IMR-90 (cell line): ENCODE measurements at regions not wholly inside any gene's neighbourhood (a gene's known extent, or its start where the extent isn't known, plus 50 kb on each side); places are given as distances from the start of the nearest gene placed in this dataset.
A peak's percentile ranks its signal among the peaks of the same experiment; 100 is the strongest.

Experiments used
- ATAC-seq: fragments of 200-7000 bp; cut with Tn5 transposase; 2 replicates; pipeline ENCODE4 v1.9.1; 2020; ENCODE audit warnings: low read depth, mild to moderate bottlenecking, moderate library complexity
- BruUV-seq: library from RNA; stranded (reverse); fragments of 400-500 nt; replicated peaks from 2 replicates; lab custom pipeline; 2021; lab: Mats Ljungman, UMichigan
- CTCF ChIA-PET: fragments of 300-600 bp; formaldehyde crosslinking; extraction: SDS; loops from one replicate; lab custom pipeline; 2021; ENCODE audit warnings: antibody characterized with exemption; lab: Yijun Ruan, JAX
- POLR2A ChIA-PET: fragments of 300-600 bp; sonication (Branson Sonifier 250); formaldehyde crosslinking; loops from one replicate; lab custom pipeline; 2022; ENCODE audit warnings: antibody characterized with exemption; ENCODE audit not compliant: unreplicated experiment; lab: Charles Lee
- DNase-seq: peaks from one replicate; pipeline ENCODE4 v3.0.0; 2013
- H2AFZ ChIP-seq: replicated peaks from 2 replicates; pipeline ENCODE3; 2013; ENCODE audit warnings: low read length, mild to moderate bottlenecking; ENCODE audit not compliant: poor library complexity
- H2AK5ac ChIP-seq: 2 replicates; pipeline ENCODE4 v1.6.1; 2013; ENCODE audit warnings: low read depth, low read length, inconsistent platforms
- H2AK9ac ChIP-seq: replicated peaks from 2 replicates; pipeline ENCODE3; 2013; ENCODE audit warnings: mild to moderate bottlenecking, low read depth, low read length, moderate library complexity; ENCODE audit not compliant: poor library complexity
- H2BK120ac ChIP-seq: 2 replicates; pipeline ENCODE4 v1.6.1; 2013; ENCODE audit warnings: low read depth, low read length, inconsistent platforms
- H2BK15ac ChIP-seq: 3 replicates; pipeline ENCODE4 v1.6.1; 2013; ENCODE audit warnings: low read depth, low read length, inconsistent platforms
- H2BK20ac ChIP-seq: 2 replicates; pipeline ENCODE4 v1.6.1; 2013; ENCODE audit warnings: low read depth, mild to moderate bottlenecking, inconsistent platforms, low read length, moderate library complexity
- H2BK5ac ChIP-seq: 2 replicates; pipeline ENCODE4 v1.6.1; 2013; ENCODE audit warnings: mild to moderate bottlenecking, low read depth, low read length, inconsistent platforms; ENCODE audit not compliant: poor library complexity, severe bottlenecking
- H3K14ac ChIP-seq: replicated peaks from 2 replicates; pipeline ENCODE4 v1.6.1; 2013; ENCODE audit warnings: low read depth, low read length, inconsistent platforms
- H3K18ac ChIP-seq: 2 replicates; pipeline ENCODE4 v1.6.1; 2013; ENCODE audit warnings: low read depth, low read length, control low read depth
- H3K23ac ChIP-seq: 2 replicates; pipeline ENCODE4 v1.6.1; 2013; ENCODE audit warnings: low read depth, low read length, inconsistent platforms
- H3K27ac ChIP-seq: 2 replicates; pipeline ENCODE4 v1.5.1; 2013; ENCODE audit warnings: mild to moderate bottlenecking, control low read depth, low read length; ENCODE audit not compliant: insufficient read depth
- H3K27me3 ChIP-seq: 2 replicates; pipeline ENCODE4 v1.6.1; 2013; ENCODE audit warnings: low read length; ENCODE audit not compliant: control insufficient read depth, insufficient read depth
- H3K36me3 ChIP-seq: 2 replicates; pipeline ENCODE4 v1.6.1; 2013; ENCODE audit warnings: low read length, mixed read lengths; ENCODE audit not compliant: control insufficient read depth, insufficient read depth
- H3K4ac ChIP-seq: 2 replicates; pipeline ENCODE4 v1.6.1; 2013; ENCODE audit warnings: low read depth, low read length, inconsistent platforms
- H3K4me1 ChIP-seq: 2 replicates; pipeline ENCODE4 v1.6.1; 2013; ENCODE audit warnings: low read length, mixed read lengths; ENCODE audit not compliant: control insufficient read depth, insufficient read depth
- H3K4me2 ChIP-seq: 2 replicates; pipeline ENCODE4 v1.6.1; 2013; ENCODE audit warnings: low read depth, mild to moderate bottlenecking, control low read depth, low read length, moderate library complexity
- H3K4me3 ChIP-seq: 2 replicates; pipeline ENCODE4 v1.5.1; 2013; ENCODE audit warnings: low read depth, mild to moderate bottlenecking, control low read depth, low read length, moderate library complexity; ENCODE audit not compliant: insufficient read depth
- H3K56ac ChIP-seq: 2 replicates; pipeline ENCODE4 v1.6.1; 2013; ENCODE audit warnings: low read length, inconsistent platforms; ENCODE audit not compliant: insufficient read depth; ENCODE audit errors: extremely low read depth
- H3K79me1 ChIP-seq, 2 experiments: 2 replicates each; pipeline ENCODE4 v1.6.1; 2013; ENCODE audit warnings: low read length in 2 of 2, inconsistent platforms in 1 of 2, low read depth in 1 of 2
- H3K9ac ChIP-seq: 2 replicates; pipeline ENCODE4 v1.6.1; 2013; ENCODE audit warnings: low read depth, low read length, control low read depth
- H3K9me1 ChIP-seq: 2 replicates; pipeline ENCODE4 v1.6.1; 2013; ENCODE audit warnings: low read length, inconsistent platforms; ENCODE audit not compliant: insufficient read depth
- H3K9me3 ChIP-seq: 2 replicates; pipeline ENCODE4 v1.6.1; 2013; ENCODE audit warnings: low read length; ENCODE audit not compliant: control insufficient read depth, insufficient read depth
- H4K20me1 ChIP-seq: 2 replicates; pipeline ENCODE4 v1.6.1; 2013; ENCODE audit warnings: low read length, inconsistent platforms; ENCODE audit not compliant: insufficient read depth
- H4K5ac ChIP-seq: 2 replicates; pipeline ENCODE4 v1.6.1; 2013; ENCODE audit warnings: mild to moderate bottlenecking, low read depth, low read length, control low read depth
- H4K8ac ChIP-seq, 2 experiments: 2 replicates each; pipeline ENCODE4 v1.6.1; 2013; ENCODE audit warnings: low read depth in 2 of 2, low read length in 2 of 2, control low read depth in 1 of 2, inconsistent platforms in 1 of 2
- H4K91ac ChIP-seq: 2 replicates; pipeline ENCODE4 v1.6.1; 2013; ENCODE audit warnings: low read depth, low read length, inconsistent platforms; ENCODE audit not compliant: insufficient read depth
- BHLHE40 ChIP-seq: fragments of 150-350 bp; IDR thresholded peaks from 2 replicates; pipeline ENCODE4 v1.6.1; 2016; ENCODE audit warnings: mild to moderate bottlenecking, low read depth, low read length
- CEBPB ChIP-seq: IDR thresholded peaks from 2 replicates; pipeline ENCODE4 v1.6.1; 2012; ENCODE audit warnings: low read depth, low read length, improper control_type of control experiment
- CHD1 ChIP-seq: IDR thresholded peaks from 2 replicates; pipeline ENCODE4 v1.6.1; 2012; ENCODE audit warnings: low read depth, low read length, improper control_type of control experiment
- FOS ChIP-seq: fragments of 150-350 bp; IDR thresholded peaks from 2 replicates; pipeline ENCODE4 v1.6.1; 2016; ENCODE audit warnings: low read depth, low read length
- MAFK ChIP-seq: IDR thresholded peaks from 2 replicates; pipeline ENCODE4 v1.6.1; 2012; ENCODE audit warnings: low read depth, low read length, improper control_type of control experiment
- MAZ ChIP-seq: IDR thresholded peaks from 2 replicates; pipeline ENCODE4 v1.6.1; 2012; ENCODE audit warnings: low read depth, mild to moderate bottlenecking, low read length, improper control_type of control experiment, moderate library complexity, borderline replicate concordance
- MXI1 ChIP-seq: IDR thresholded peaks from 2 replicates; pipeline ENCODE4 v1.6.1; 2012; ENCODE audit warnings: low read depth, mild to moderate bottlenecking, low read length, moderate library complexity, borderline replicate concordance
- NFE2L2 ChIP-seq: fragments of 150-350 bp; IDR thresholded peaks from 2 replicates; pipeline ENCODE4 v1.6.1; 2016; ENCODE audit warnings: low read depth, mild to moderate bottlenecking, low read length
- POLR2A ChIP-seq: IDR thresholded peaks from 2 replicates; pipeline ENCODE4 v1.6.1; 2012; ENCODE audit warnings: mild to moderate bottlenecking, low read depth, low read length
- RAD21 ChIP-seq: IDR thresholded peaks from 2 replicates; pipeline ENCODE4 v1.6.1; 2012; ENCODE audit warnings: low read length, improper control_type of control experiment
- RCOR1 ChIP-seq: IDR thresholded peaks from 2 replicates; pipeline ENCODE4 v1.6.1; 2012; ENCODE audit warnings: mild to moderate bottlenecking, low read length, improper control_type of control experiment; ENCODE audit not compliant: insufficient replicate concordance
- RFX5 ChIP-seq: IDR thresholded peaks from 2 replicates; pipeline ENCODE4 v1.8.0; 2012; ENCODE audit warnings: low read depth, mild to moderate bottlenecking, low read length, moderate library complexity
- SMC3 ChIP-seq: fragments of 150-350 bp; IDR thresholded peaks from 2 replicates; pipeline ENCODE4 v1.6.1; 2016; ENCODE audit warnings: low read depth, mild to moderate bottlenecking, antibody characterized with exemption, low read length, moderate library complexity
- WGBS, 2 experiments: methylation state at CpG; one replicate each; pipeline versions ENCODE4 v1.1.5 to v1.1.7; 2013; ENCODE audit warnings: missing lambda C conversion rate in 2 of 2; ENCODE audit not compliant: insufficient read length in 1 of 2; ENCODE audit errors: extremely low coverage in 2 of 2; 5-methylcytosine and 5-hydroxymethylcytosine counted together
- dilution Hi-C: fragments of 300-500 bp; cut with HindIII; formaldehyde crosslinking; loops from one replicate; pipeline ENCODE4 v1.14.3; 2018; ENCODE audit warnings: low sequenced_read_pairs; ENCODE audit not compliant: unreplicated experiment
- in situ Hi-C: fragments of 300-500 bp; cut with MboI; formaldehyde crosslinking; loops from 3 replicates; pipeline ENCODE4 v1.14.3; 2019; ENCODE audit warnings: low sequenced_read_pairs, inconsistent platforms, mixed read lengths
- intact Hi-C: fragments of 100-400 bp; cut with micrococcal nuclease; formaldehyde crosslinking; loops from 2 replicates; pipeline ENCODE4 v1.10.0; 2022
- TF ChIP-seq, protein P1 (sequence below): fragments of 150-350 bp; IDR thresholded peaks from 2 replicates; pipeline ENCODE4 v1.6.1; 2016; ENCODE audit warnings: low read depth, mild to moderate bottlenecking, low read length, moderate library complexity, borderline replicate concordance
- TF ChIP-seq, protein P2 (sequence below): fragments of 150-350 bp; IDR thresholded peaks from 2 replicates; pipeline ENCODE4 v1.6.1; 2017; ENCODE audit warnings: mild to moderate bottlenecking, antibody characterized with exemption, low read length, low read depth
- TF ChIP-seq, protein P3 (sequence below): conservative IDR thresholded peaks from 2 replicates; pipeline ENCODE4 v1.5.1; 2012; ENCODE audit warnings: mild to moderate bottlenecking, low read depth, low read length, improper control_type of control experiment

DNA sequence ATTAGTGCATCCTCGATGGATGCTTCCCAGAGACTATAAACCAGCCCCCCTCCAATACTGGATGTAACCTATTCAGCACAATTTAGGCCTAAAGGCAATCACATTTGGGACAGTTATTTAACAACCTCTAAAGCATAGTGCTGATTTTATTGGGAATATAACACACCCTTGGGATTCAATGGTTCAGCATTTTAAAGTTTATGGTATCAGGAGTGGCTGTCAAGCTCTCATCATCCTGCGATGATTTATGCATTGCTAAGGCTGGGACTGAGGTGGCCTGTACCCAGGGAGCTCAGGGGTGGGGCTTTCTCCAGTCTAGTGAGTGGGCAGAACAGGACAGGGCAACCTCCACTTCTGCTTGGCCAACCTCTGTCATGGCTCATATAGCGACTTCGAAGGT is 464.9 kb downstream of the INHBA start:
- DNase-seq = no peak
- dilution Hi-C loops (no loop called here), in situ Hi-C loops (no loop called here), intact Hi-C loops (no loop called here)
- no TSS peak for BruUV-seq
- Histone ChIP-seq H2BK5ac (no peak overlapping the region), H2BK20ac (peak overlapping the region; percentile 51), H3K18ac (no peak overlapping the region; the same call in 1 of the 2 replicates), H3K56ac (no peak overlapping the region), H4K8ac (peak overlapping the region in 1 of 2 experiments; percentile 9; a peak in 1 of 4 replicates), H3K4me1 (peaks cover 6% of the 10 kb centered on the region), H3K14ac (peak overlapping the region; percentile 89), H3K9me1 (peaks cover 2% of the 10 kb centered on the region; the same call in 1 of the 2 replicates), H2BK15ac (peak overlapping the region; percentile 31; the same call in 1 of the 3 replicates), H3K36me3 (no peaks in the 10 kb centered on the region), H4K91ac (no peak overlapping the region), H3K9me3 (no peaks in the 10 kb centered on the region), H2AK9ac (no peak overlapping the region), H3K27ac (no peak overlapping the region), H3K79me1 (no peaks in the 10 kb centered on the region), H3K4me3 (no peak overlapping the region), H2AFZ (no peak overlapping the region), H3K9ac (no peak overlapping the region), H2BK120ac (peak overlapping the region; percentile 65; the same call in 1 of the 2 replicates), H3K4me2 (no peak overlapping the region), H3K4ac (peak overlapping the region; percentile 8; the same call in 1 of the 2 replicates), H2AK5ac (peak overlapping the region; percentile 31; the same call in 1 of the 2 replicates), H4K20me1 (no peaks in the 10 kb centered on the region), H3K23ac (peak overlapping the region; percentile 42; the same call in 1 of the 2 replicates), H3K27me3 (no peaks in the 10 kb centered on the region), H4K5ac (no peak overlapping the region)
- ChIA-PET CTCF (interaction anchor here (0.5 kb wide), 1 partner anchor 55 kb away, joined by 3 read pairs; no protein-coding TSS in a partner anchor), POLR2A (no interaction called here)
- no peak for TF ChIP-seq RAD21
- no peak for TF ChIP-seq BHLHE40
- TF ChIP-seq FOS = no peak
- TF ChIP-seq, protein P1, sequence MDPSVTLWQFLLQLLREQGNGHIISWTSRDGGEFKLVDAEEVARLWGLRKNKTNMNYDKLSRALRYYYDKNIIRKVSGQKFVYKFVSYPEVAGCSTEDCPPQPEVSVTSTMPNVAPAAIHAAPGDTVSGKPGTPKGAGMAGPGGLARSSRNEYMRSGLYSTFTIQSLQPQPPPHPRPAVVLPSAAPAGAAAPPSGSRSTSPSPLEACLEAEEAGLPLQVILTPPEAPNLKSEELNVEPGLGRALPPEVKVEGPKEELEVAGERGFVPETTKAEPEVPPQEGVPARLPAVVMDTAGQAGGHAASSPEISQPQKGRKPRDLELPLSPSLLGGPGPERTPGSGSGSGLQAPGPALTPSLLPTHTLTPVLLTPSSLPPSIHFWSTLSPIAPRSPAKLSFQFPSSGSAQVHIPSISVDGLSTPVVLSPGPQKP = no peak
- TF ChIP-seq, protein P2, sequence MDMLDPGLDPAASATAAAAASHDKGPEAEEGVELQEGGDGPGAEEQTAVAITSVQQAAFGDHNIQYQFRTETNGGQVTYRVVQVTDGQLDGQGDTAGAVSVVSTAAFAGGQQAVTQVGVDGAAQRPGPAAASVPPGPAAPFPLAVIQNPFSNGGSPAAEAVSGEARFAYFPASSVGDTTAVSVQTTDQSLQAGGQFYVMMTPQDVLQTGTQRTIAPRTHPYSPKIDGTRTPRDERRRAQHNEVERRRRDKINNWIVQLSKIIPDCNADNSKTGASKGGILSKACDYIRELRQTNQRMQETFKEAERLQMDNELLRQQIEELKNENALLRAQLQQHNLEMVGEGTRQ = no peak
- no peak for TF ChIP-seq POLR2A
- TF ChIP-seq CHD1 = no peak
- TF ChIP-seq MXI1 = no peak
- no peak for TF ChIP-seq RCOR1
- TF ChIP-seq RFX5 = no peak
- TF ChIP-seq, protein P3, sequence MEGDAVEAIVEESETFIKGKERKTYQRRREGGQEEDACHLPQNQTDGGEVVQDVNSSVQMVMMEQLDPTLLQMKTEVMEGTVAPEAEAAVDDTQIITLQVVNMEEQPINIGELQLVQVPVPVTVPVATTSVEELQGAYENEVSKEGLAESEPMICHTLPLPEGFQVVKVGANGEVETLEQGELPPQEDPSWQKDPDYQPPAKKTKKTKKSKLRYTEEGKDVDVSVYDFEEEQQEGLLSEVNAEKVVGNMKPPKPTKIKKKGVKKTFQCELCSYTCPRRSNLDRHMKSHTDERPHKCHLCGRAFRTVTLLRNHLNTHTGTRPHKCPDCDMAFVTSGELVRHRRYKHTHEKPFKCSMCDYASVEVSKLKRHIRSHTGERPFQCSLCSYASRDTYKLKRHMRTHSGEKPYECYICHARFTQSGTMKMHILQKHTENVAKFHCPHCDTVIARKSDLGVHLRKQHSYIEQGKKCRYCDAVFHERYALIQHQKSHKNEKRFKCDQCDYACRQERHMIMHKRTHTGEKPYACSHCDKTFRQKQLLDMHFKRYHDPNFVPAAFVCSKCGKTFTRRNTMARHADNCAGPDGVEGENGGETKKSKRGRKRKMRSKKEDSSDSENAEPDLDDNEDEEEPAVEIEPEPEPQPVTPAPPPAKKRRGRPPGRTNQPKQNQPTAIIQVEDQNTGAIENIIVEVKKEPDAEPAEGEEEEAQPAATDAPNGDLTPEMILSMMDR = no peak
- TF ChIP-seq SMC3 = no peak
- no peak for TF ChIP-seq MAZ
- no peak for TF ChIP-seq CEBPB
- no peak for TF ChIP-seq MAFK
- no peak for TF ChIP-seq NFE2L2
- ATAC-seq = no peak
- 100% methylated on average over 2 of the region's 4 CpGs; no CpG with 5 or more reads in 1 of the 2 experiments for WGBS, 2 experiments
